ENCODE measurements at regions not wholly inside any gene's neighbourhood (a gene's known extent, or its start where the extent isn't known, plus 50 kb on each side); places are given as distances from the start of the nearest gene placed in this dataset.

DNA sequence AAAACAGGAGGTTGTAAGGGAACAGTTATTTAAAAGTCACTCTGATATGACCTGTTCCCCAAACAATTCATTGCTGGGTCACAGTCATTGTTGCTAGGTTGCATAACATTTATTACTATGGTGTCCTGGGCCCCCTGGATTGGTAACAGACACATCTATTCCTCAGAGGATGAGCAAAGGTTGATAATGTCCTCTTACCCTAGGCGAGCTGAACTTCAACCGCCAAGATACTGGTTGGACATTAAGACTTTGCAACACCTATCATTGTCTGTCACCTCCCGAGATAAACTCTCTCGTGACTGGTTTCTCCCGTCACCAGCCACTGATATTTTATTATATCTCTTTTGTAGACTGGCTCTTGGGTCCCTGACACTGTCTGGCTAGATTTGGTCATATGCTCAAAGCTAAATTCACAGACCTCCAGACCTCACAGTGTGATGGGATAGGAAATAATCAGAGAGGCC, 361.3 kb downstream of the ZNF521 start:
- TF ChIP-seq, protein P1, sequence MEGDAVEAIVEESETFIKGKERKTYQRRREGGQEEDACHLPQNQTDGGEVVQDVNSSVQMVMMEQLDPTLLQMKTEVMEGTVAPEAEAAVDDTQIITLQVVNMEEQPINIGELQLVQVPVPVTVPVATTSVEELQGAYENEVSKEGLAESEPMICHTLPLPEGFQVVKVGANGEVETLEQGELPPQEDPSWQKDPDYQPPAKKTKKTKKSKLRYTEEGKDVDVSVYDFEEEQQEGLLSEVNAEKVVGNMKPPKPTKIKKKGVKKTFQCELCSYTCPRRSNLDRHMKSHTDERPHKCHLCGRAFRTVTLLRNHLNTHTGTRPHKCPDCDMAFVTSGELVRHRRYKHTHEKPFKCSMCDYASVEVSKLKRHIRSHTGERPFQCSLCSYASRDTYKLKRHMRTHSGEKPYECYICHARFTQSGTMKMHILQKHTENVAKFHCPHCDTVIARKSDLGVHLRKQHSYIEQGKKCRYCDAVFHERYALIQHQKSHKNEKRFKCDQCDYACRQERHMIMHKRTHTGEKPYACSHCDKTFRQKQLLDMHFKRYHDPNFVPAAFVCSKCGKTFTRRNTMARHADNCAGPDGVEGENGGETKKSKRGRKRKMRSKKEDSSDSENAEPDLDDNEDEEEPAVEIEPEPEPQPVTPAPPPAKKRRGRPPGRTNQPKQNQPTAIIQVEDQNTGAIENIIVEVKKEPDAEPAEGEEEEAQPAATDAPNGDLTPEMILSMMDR (conservative IDR thresholded peaks at IDR 0.05; ENCODE audit: low read depth, low read length), result no peak
- TF ChIP-seq SMC3 (IDR thresholded peaks at IDR 0.05; ENCODE audit: low read depth, low read length) (no peak), RCOR1 (IDR thresholded peaks at IDR 0.05; ENCODE audit: insufficient replicate concordance, low read length) (no peak), POLR2A (IDR thresholded peaks at IDR 0.05; ENCODE audit: low read depth, low read length) (no peak), RAD21 (IDR thresholded peaks at IDR 0.05; ENCODE audit: low read length) (no peak), MAFK (IDR thresholded peaks at IDR 0.05; ENCODE audit: low read depth, low read length) (no peak)
- TF ChIP-seq, protein P2, sequence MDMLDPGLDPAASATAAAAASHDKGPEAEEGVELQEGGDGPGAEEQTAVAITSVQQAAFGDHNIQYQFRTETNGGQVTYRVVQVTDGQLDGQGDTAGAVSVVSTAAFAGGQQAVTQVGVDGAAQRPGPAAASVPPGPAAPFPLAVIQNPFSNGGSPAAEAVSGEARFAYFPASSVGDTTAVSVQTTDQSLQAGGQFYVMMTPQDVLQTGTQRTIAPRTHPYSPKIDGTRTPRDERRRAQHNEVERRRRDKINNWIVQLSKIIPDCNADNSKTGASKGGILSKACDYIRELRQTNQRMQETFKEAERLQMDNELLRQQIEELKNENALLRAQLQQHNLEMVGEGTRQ (IDR thresholded peaks at IDR 0.05; ENCODE audit: low read depth, low read length), result no peak
